ENCODE measurements at regions not wholly inside any gene's neighbourhood (a gene's known extent, or its start where the extent isn't known, plus 50 kb on each side); places are given as distances from the start of the nearest gene placed in this dataset.

- whole genome bisulfite sequencing (ENCODE audit: insufficient coverage, insufficient replicate concordance, low lambda C conversion rate, missing lambda C conversion rate): 41% methylated on average over 3 of the region's 3 CpGs
- Histone ChIP-seq H3K4me1 (ENCODE audit: control insufficient read depth, insufficient read depth, low read length) (no peaks in the 10 kb centered on the region), H2AFZ (ENCODE audit: control insufficient read depth, low read depth, low read length) (no peak overlapping the region), H3K27me3 (replicated peaks in 1 of 2; ENCODE audit: control insufficient read depth in 2 of 2, insufficient read depth in 2 of 2, low read length in 1 of 2) (no peaks in the 10 kb centered on the region), H3K4me3 (no peak overlapping the region), H3K9me3 (replicated peaks; ENCODE audit: control insufficient read depth, insufficient read depth, low read length) (no peaks in the 10 kb centered on the region), H3K36me3 (ENCODE audit: control insufficient read depth in 2 of 2, insufficient read depth in 2 of 2, low read length in 1 of 2) (no peaks in the 10 kb centered on the region), H3K4me2 (ENCODE audit: control insufficient read depth, insufficient read depth) (no peak overlapping the region), H3K79me2 (ENCODE audit: control insufficient read depth, insufficient read depth, low read length) (no peaks in the 10 kb centered on the region), H3K9ac (ENCODE audit: control insufficient read depth, insufficient read depth, low read length) (no peak overlapping the region), H4K20me1 (ENCODE audit: control insufficient read depth, insufficient read depth) (no peaks in the 10 kb centered on the region), H3K27ac (ENCODE audit: control insufficient read depth, insufficient read depth) (no peak overlapping the region)
- ChIA-PET CTCF (no interaction called here), RAD21 (ENCODE audit: unreplicated experiment) (no interaction called here), POLR2A (no interaction called here), SMC1A (ENCODE audit: uncharacterized antibody, unreplicated experiment) (no interaction called here)
- in situ Hi-C loops (cut with MboI): no loop called here
- ATAC-seq: no peak
- no peak for DNase-seq (ENCODE audit: low read depth, low spot score)
- intact Hi-C loops (cut with micrococcal nuclease; ENCODE audit: unreplicated experiment): no loop called here
- BruUV-seq (replicated peaks): no TSS peak
- TF ChIP-seq EGR1 (IDR thresholded peaks at IDR 0.05; ENCODE audit: borderline replicate concordance in 1 of 2, low read depth in 2 of 2, low read length in 2 of 2): no peak
- TF ChIP-seq, protein P1, sequence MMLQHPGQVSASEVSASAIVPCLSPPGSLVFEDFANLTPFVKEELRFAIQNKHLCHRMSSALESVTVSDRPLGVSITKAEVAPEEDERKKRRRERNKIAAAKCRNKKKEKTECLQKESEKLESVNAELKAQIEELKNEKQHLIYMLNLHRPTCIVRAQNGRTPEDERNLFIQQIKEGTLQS (IDR thresholded peaks at IDR 0.05; ENCODE audit: borderline replicate concordance, extremely low read depth, low read depth, low read length): no peak
- no peak for TF ChIP-seq CREM (IDR thresholded peaks at IDR 0.05; ENCODE audit: low read depth)
- TF ChIP-seq ZBTB11 (CRISPR knock-in tag; IDR thresholded peaks at IDR 0.05): no peak
- FAIRE-seq: no peak
Observed at GRCh38 chr7:109616551-109617069, 1046.9 kb downstream of the DNAJB9 start.
